Ovary (tissue), 3 donors: ENCODE measurements at regions not wholly inside any gene's neighbourhood (a gene's known extent, or its start where the extent isn't known, plus 50 kb on each side); places are given as distances from the start of the nearest gene placed in this dataset.

ENCODE experiments used
- CTCF ChIP-seq, 3 donors: fragments of 450-650 bp in 2 of 3; fragments of 200-600 bp in 1 of 3; IDR thresholded peaks; one replicate each; pipeline versions ENCODE4 v1.5.1 to v1.8.0; 2016 to 2022; ENCODE audit warnings: antibody characterized with exemption in 3 of 3, mild to moderate bottlenecking in 1 of 3
- EP300 ChIP-seq: sonication (generic); formaldehyde crosslinking; IDR thresholded peaks from one replicate; pipeline ENCODE4 v1.6.1; 2017; ENCODE audit warnings: antibody characterized with exemption
- POLR2A ChIP-seq: fragments of 450-650 bp; IDR thresholded peaks from one replicate; pipeline ENCODE4 v1.6.1; 2017; ENCODE audit warnings: antibody characterized with exemption, mild to moderate bottlenecking, moderate library complexity
- donor health status: DM: no; HTN: no; CAD: no.

GRCh38 chr9:38153910-38154291, 84.9 kb upstream of the SHB start:
- TF ChIP-seq CTCF (IDR thresholded peaks at IDR 0.05), result no peak
- TF ChIP-seq POLR2A, result no peak
- TF ChIP-seq EP300, result no peak
